BJ (cell line): ENCODE measurements at regions not wholly inside any gene's neighbourhood (a gene's known extent, or its start where the extent isn't known, plus 50 kb on each side); places are given as distances from the start of the nearest gene placed in this dataset.

Experiments used
- CTCF ChIA-PET: fragments of 350-600 bp; formaldehyde crosslinking; extraction: SDS; loops from one replicate; lab custom pipeline; 2021; ENCODE audit warnings: antibody characterized with exemption, inconsistent platforms; lab: Yijun Ruan, JAX
- POLR2A ChIA-PET: fragments of 300-600 bp; sonication (Branson Sonifier 250); formaldehyde crosslinking; extraction: SDS; loops from one replicate; lab custom pipeline; 2021; ENCODE audit warnings: antibody characterized with exemption; lab: Charles Lee
- DNase-seq: peaks from one replicate; pipeline ENCODE4 v3.0.0-alpha.2; 2011; ENCODE audit warnings: low read depth
- H3K27me3 ChIP-seq: 2 replicates; pipeline ENCODE4 v1.6.0; 2011; ENCODE audit warnings: low read length; ENCODE audit not compliant: control insufficient read depth, insufficient read depth
- H3K36me3 ChIP-seq: 2 replicates; pipeline ENCODE4 v1.5.1; 2011; ENCODE audit warnings: low read length; ENCODE audit not compliant: control insufficient read depth, insufficient read depth
- H3K4me3 ChIP-seq: 2 replicates; pipeline ENCODE4 v1.5.1; 2011; ENCODE audit warnings: low read depth, mild to moderate bottlenecking, control low read depth, low read length
- TF ChIP-seq, protein P1 (sequence below): IDR thresholded peaks from 2 replicates; pipeline ENCODE4 v1.5.1; 2011; ENCODE audit warnings: low read depth, mild to moderate bottlenecking, control low read depth, inconsistent platforms, low read length, moderate library complexity; ENCODE audit not compliant: insufficient read depth

DNA sequence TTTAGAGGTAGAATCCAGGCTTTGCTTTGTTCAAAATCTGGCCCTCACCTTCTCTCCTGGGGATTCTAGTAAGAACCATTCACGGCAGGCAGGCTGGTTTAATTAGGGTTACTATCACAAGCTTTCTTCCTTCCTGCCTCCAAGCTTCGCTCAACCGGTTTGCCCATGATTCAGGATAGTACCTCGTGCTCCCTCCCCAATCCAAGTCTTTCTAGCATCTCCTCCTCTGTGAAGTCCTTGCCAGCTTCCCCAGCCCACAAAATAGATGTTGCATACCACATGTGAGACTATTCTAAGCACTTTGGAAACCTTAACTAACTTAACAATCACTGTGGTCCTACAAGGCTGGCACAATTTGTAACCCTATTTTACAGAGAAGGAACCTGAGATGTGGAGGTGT, 135.1 kb downstream of the SOCS6 start:
- H3K4me3 ChIP-seq = no peak overlapping the region
- H3K36me3 ChIP-seq = no peaks in the 10 kb centered on the region
- no peaks in the 10 kb centered on the region for H3K27me3 ChIP-seq
- DNase-seq = no peak
- POLR2A ChIA-PET = interaction anchor here (0.6 kb wide), 1 partner anchor 165 kb away, joined by 5 read pairs; no protein-coding TSS in a partner anchor
- CTCF ChIA-PET = no interaction called here
- TF ChIP-seq, protein P1, sequence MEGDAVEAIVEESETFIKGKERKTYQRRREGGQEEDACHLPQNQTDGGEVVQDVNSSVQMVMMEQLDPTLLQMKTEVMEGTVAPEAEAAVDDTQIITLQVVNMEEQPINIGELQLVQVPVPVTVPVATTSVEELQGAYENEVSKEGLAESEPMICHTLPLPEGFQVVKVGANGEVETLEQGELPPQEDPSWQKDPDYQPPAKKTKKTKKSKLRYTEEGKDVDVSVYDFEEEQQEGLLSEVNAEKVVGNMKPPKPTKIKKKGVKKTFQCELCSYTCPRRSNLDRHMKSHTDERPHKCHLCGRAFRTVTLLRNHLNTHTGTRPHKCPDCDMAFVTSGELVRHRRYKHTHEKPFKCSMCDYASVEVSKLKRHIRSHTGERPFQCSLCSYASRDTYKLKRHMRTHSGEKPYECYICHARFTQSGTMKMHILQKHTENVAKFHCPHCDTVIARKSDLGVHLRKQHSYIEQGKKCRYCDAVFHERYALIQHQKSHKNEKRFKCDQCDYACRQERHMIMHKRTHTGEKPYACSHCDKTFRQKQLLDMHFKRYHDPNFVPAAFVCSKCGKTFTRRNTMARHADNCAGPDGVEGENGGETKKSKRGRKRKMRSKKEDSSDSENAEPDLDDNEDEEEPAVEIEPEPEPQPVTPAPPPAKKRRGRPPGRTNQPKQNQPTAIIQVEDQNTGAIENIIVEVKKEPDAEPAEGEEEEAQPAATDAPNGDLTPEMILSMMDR = no peak

DNA sequence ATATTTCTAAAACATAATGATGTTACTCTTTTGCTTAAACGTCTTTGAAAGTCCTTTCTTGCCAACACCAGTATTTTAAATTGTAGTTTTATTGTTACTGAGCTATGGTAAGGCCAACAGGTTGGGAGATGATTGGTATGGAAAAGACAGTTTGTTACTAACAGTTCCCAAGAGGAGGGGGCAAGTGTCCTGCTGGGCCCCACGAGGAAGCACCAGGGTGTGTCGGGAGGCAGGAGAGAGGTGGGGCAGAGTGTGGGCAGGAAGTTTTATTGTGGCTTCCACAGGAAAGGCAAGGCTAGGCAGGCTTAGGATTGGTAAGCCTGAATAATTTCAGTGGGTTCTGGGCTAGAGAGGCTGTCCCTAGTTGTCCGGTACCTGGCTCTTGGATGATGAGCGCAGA, 134.3 kb downstream of the SOCS6 start:
- POLR2A ChIA-PET = interaction anchor here (0.5 kb wide), 1 partner anchor 127 kb away, joined by 4 read pairs; no protein-coding TSS in a partner anchor
- Histone ChIP-seq H3K4me3 (no peak overlapping the region), H3K36me3 (no peaks in the 10 kb centered on the region), H3K27me3 (no peaks in the 10 kb centered on the region)
- CTCF ChIA-PET = interaction anchor here (2.0 to 3.2 kb wide), 2 partner anchors 10 to 228 kb away, joined by 5 to 19 read pairs; no protein-coding TSS in a partner anchor
- no peak for DNase-seq
- TF ChIP-seq, protein P1 = no peak

DNA sequence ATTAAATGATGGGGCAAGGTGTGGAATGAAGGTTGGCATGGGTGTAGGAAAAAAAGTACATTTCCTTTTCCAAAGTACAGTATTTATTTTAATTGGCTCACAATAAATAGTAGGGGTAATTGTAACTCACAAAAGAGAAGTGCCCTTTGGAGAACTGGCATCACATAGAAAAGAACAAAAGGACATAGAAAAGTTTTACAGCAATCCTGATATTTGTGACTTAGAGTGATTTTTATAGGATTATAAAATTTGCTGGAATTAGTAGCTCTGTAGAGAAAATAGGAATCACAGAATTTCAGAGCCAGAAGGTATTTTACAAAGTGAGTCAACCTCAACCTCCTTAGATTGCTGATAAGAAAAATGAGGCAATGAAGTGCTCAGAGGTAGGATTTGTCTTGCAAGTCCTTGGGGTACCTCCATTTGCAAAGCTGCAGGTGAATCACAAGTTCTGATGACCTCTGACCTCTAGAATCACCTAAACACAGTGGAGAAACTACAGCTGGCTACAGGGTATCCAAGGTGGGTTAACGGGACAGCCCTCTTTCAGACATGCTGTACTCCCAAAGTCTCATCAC, 133.6 kb downstream of the SOCS6 start:
- Histone ChIP-seq H3K36me3 (no peaks in the 10 kb centered on the region), H3K27me3 (no peaks in the 10 kb centered on the region), H3K4me3 (no peak overlapping the region)
- TF ChIP-seq, protein P1 = no peak
- ChIA-PET POLR2A (interaction anchor here (0.5 kb wide), 1 partner anchor 126 kb away, joined by 4 read pairs; no protein-coding TSS in a partner anchor), CTCF (interaction anchor here (1.6 to 3.2 kb wide), 4 partner anchors 8 to 227 kb away, joined by 3 to 19 read pairs (median 6); no protein-coding TSS in a partner anchor)
- no peak for DNase-seq

DNA sequence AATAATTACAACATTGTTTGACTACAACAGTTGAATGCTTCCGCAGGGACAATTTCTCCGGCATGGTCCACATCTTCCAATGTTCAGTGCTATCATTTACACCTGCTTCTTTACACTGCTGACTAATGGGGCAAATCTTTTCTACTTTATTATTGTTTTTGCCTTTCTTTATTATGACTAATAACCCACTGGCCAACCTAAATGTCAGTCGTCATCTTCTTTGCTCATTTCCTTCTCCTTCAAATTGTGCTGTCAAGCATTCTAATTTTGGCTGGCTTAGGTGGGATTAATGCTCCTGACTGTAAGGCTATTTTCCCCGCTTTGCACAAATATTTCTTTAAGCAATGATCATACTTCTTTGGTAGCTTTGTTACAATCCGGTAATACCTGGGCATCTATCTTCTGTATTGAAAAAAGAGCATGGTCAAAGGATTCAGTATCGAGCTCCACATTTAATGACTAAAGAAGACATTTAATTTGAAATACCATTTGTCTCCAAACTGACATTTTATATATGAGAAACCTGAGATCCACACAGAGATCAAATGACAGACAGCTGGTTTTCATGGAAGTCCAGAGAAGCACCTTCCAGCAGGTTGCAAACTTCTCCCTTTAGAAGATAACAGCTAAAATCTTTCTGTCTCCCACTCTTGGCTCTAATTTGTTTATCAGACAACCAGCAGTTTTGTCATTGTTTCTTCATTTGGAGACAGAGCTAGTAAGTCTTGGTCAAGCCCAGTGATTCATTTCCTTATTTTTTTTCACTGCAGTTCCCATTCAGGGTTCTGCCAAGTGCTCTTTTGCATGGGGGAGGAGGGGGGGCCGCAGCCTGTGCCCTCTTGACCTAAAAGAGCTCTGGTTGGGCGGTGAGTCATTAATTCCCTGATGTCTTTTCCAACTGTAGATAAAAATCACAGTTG, 132.9 kb downstream of the SOCS6 start:
- Histone ChIP-seq H3K4me3 (no peak overlapping the region), H3K36me3 (no peaks in the 10 kb centered on the region), H3K27me3 (no peaks in the 10 kb centered on the region)
- DNase-seq = peak; percentile 83
- TF ChIP-seq, protein P1 = no peak
- ChIA-PET POLR2A (no interaction called here), CTCF (interaction anchor here (1.6 to 3.2 kb wide), 4 partner anchors 9 to 226 kb away, joined by 3 to 19 read pairs (median 6); no protein-coding TSS in a partner anchor)
